D721Med (cell line): ENCODE measurements at regions not wholly inside any gene's neighbourhood (a gene's known extent, or its start where the extent isn't known, plus 50 kb on each side); places are given as distances from the start of the nearest gene placed in this dataset.

Experiments
- DNase-seq: peaks from one replicate; pipeline ENCODE4 v3.0.0; 2011; ENCODE audit warnings: low spot score; ENCODE audit not compliant: insufficient read length
- FAIRE-seq: peaks from 2 replicates; lab custom pipeline; 2011; peaks lifted over from hg19 to GRCh38; lab: Jason Lieb, UNC
- CTCF ChIP-seq: IDR thresholded peaks from 2 replicates; pipeline ENCODE4 v1.5.1; 2012; ENCODE audit warnings: mild to moderate bottlenecking, control low read depth; ENCODE audit not compliant: insufficient read depth; ENCODE audit errors: missing control alignments

GRCh38 chr4:165580351-165580905 is 201.6 kb downstream of the CPE start:
- no peak for TF ChIP-seq CTCF
- peak; percentile 86 for FAIRE-seq
- DNase-seq = no peak

GRCh38 chr4:165583341-165583740 is 204.5 kb downstream of the CPE start:
- no peak for TF ChIP-seq CTCF
- DNase-seq = no peak
- no peak for FAIRE-seq

- TF ChIP-seq CTCF = no peak
- DNase-seq = no peak
- no peak for FAIRE-seq
These were observed 206.1 kb downstream of the CPE start for GRCh38 chr4:165584916-165585315.

- no peak for TF ChIP-seq CTCF
- DNase-seq = no peak
- no peak for FAIRE-seq
These were observed 209.9 kb downstream of the CPE start for GRCh38 chr4:165588534-165589315.

- FAIRE-seq = no peak
- TF ChIP-seq CTCF = no peak
- no peak for DNase-seq
These were observed 213.6 kb downstream of the CPE start for GRCh38 chr4:165592386-165592785.

GRCh38 chr4:165597581-165598480 is 219.0 kb downstream of the CPE start:
- FAIRE-seq (no peak), DNase-seq (no peak)
- TF ChIP-seq CTCF = no peak
